Activated T-cell treated with anti-CD3 and anti-CD28 coated beads, Interleukin-2, amount 50 U/mL, for 4 hours (primary cell): ENCODE measurements at regions not wholly inside any gene's neighbourhood (a gene's known extent, or its start where the extent isn't known, plus 50 kb on each side); places are given as distances from the start of the nearest gene placed in this dataset.
"Not testable (repeated sequence)": the region's sequence is repeated elsewhere in the genome, so short reads cannot be mapped to it uniquely, and the experiment has no call there.

ENCODE experiments used
- ATAC-seq, 2 donors: fragments of 200-7000 bp; cut with Tn5 transposase; one replicate each; pipeline ENCODE4 v1.10.0; 2021
- DNase-seq: peaks from one replicate; pipeline ENCODE4 v3.0.0-alpha.2; 2020
- H3K27me3 Mint-ChIP-seq: one replicate; pipeline ENCODE4 v1.8.0; 2021; ENCODE audit warnings: low read depth, mixed read lengths
- H3K36me3 Mint-ChIP-seq: one replicate; pipeline ENCODE4 v1.8.0; 2022; ENCODE audit warnings: mixed read lengths; ENCODE audit not compliant: insufficient read depth
- H3K4me1 Mint-ChIP-seq: one replicate; pipeline ENCODE4 v1.8.0; 2021; ENCODE audit warnings: low read depth, mixed read lengths
- H3K4me3 Mint-ChIP-seq: one replicate; pipeline ENCODE4 v1.8.0; 2021; ENCODE audit warnings: mild to moderate bottlenecking, moderate library complexity, mixed read lengths
- H3K9me3 Mint-ChIP-seq: one replicate; pipeline ENCODE4 v1.8.0; 2021; ENCODE audit warnings: mixed read lengths

DNA sequence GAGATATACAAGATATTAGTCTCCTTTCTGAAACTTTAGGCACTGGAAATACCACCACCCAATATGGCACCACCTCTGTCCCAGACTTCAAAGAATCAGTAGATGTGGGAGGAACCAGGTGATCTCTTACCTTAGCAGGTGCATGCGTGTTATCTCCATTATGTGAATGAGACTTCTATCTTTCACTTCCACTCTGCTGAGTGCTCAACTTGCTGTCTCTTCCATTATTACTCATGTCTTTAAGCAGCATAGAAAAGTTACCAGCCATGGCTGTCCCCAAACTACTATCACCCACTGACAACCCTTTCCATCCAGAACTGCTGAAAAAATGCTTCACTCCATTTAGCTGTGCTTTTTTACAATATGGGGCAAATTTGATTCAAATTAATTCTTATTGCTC lies 101.5 kb upstream of the PRSS1 start:
- DNase-seq (no peak), ATAC-seq (no peak)
- Mint-ChIP-seq H3K36me3 (peaks cover 2% of the 10 kb centered on the region), H3K27me3 (peaks cover 9% of the 10 kb centered on the region), H3K4me3 (no peak overlapping the region), H3K4me1 (peaks cover 6% of the 10 kb centered on the region), H3K9me3 (no peaks in the 10 kb centered on the region)

DNA sequence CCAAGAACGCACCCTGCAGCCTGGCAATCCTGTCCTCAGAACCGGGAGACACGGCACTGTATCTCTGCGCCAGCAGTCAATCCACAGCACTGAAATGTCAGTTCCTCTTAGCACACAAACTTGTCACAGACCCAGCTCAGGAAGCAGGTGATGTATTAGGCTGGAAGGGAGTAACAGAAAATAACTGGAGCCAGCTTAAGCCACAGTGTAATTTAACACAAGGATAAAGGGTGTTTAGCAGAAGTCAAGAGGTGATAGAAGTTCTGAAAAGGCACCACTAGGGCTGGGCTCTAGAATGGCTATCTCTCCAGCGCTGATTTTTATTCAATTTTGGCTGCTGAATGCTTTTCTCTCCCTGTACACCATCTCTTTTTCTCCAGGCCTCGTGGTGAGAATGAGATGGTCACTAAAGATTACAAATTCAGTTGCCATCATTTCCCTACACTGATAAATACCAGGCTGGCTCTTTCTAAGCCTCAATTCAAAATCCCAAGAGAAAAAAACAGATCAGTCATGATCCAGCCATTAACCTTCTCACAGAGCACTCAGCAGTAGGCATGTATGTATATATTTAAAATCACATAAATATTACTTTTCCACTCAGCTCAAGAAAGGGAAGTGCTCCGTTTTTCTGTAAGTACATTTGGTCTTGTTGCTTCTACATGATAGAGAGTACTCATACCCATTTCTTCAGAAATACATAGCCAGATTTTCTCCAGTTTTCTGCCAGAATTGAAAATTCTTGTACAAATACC lies 102.7 kb upstream of the PRSS1 start:
- Mint-ChIP-seq H3K4me3 (peak overlapping the region; percentile 50), H3K9me3 (no peaks in the 10 kb centered on the region), H3K4me1 (peaks cover 8% of the 10 kb centered on the region), H3K36me3 (peaks cover 2% of the 10 kb centered on the region), H3K27me3 (peaks cover 9% of the 10 kb centered on the region)
- DNase-seq (no peak), ATAC-seq (no peak)

GRCh38 chr7:142645777-142646176 lies 103.5 kb upstream of the PRSS1 start:
- Mint-ChIP-seq H3K4me1 (peaks cover 8% of the 10 kb centered on the region), H3K9me3 (no peaks in the 10 kb centered on the region), H3K36me3 (peaks cover 2% of the 10 kb centered on the region), H3K27me3 (peaks cover 9% of the 10 kb centered on the region), H3K4me3 (peak overlapping the region; percentile 50)
- no peak for ATAC-seq
- no peak for DNase-seq

- Mint-ChIP-seq H3K36me3 (peaks cover 2% of the 10 kb centered on the region), H3K9me3 (no peaks in the 10 kb centered on the region), H3K27me3 (peaks cover 9% of the 10 kb centered on the region), H3K4me3 (no peak overlapping the region), H3K4me1 (peaks cover 10% of the 10 kb centered on the region)
- ATAC-seq: no peak
- no peak for DNase-seq
These were observed 107.0 kb upstream of the PRSS1 start for GRCh38 chr7:142642316-142642715.

GRCh38 chr7:142641252-142641651 lies 108.0 kb upstream of the PRSS1 start:
- not testable (repeated sequence) for ATAC-seq, H3K36me3 Mint-ChIP-seq

GRCh38 chr7:142638581-142638980 lies 110.7 kb upstream of the PRSS1 start:
- Mint-ChIP-seq H3K27me3 (peaks cover 6% of the 10 kb centered on the region), H3K36me3 (peaks cover 2% of the 10 kb centered on the region), H3K4me1 (peaks cover 14% of the 10 kb centered on the region), H3K4me3 (no peak overlapping the region), H3K9me3 (no peaks in the 10 kb centered on the region)
- ATAC-seq: no peak
- DNase-seq: no peak

More at GRCh38 chr7:142641252-142641651, 108.0 kb upstream of the PRSS1 start:
- peaks cover 13% of the 10 kb centered on the region for H3K4me1 Mint-ChIP-seq
- not testable (repeated sequence) for H3K9me3 Mint-ChIP-seq, DNase-seq, H3K4me3 Mint-ChIP-seq, H3K27me3 Mint-ChIP-seq

DNA sequence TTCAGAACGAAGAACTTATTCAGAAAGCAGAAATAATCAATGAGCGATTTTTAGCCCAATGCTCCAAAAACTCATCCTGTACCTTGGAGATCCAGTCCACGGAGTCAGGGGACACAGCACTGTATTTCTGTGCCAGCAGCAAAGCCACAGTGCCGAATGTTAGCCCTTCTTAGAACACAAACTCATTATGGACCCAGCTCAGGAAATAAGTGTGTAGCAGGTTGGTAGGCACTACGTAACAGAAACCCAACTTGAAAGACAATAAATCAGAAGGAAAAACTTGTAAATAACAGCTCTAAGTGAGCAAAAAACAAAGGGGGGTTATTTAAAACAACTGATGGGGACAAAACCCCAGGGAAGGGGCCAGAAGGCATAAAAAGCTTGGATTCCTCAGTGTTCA lies 112.0 kb upstream of the PRSS1 start:
- Mint-ChIP-seq H3K4me3 (peak overlapping the region; percentile 88), H3K36me3 (no peaks in the 10 kb centered on the region), H3K27me3 (no peaks in the 10 kb centered on the region), H3K9me3 (no peaks in the 10 kb centered on the region), H3K4me1 (peaks cover 15% of the 10 kb centered on the region)
- DNase-seq (no peak), ATAC-seq (peak; percentile 57 to 58)

- DNase-seq (peak; percentile 34), ATAC-seq (peak; percentile 88)
- Mint-ChIP-seq H3K27me3 (no peaks in the 10 kb centered on the region), H3K9me3 (no peaks in the 10 kb centered on the region), H3K4me1 (peaks cover 17% of the 10 kb centered on the region), H3K4me3 (peak overlapping the region; percentile 88), H3K36me3 (no peaks in the 10 kb centered on the region)
These were observed 112.5 kb upstream of the PRSS1 start for GRCh38 chr7:142636751-142637150.

DNA sequence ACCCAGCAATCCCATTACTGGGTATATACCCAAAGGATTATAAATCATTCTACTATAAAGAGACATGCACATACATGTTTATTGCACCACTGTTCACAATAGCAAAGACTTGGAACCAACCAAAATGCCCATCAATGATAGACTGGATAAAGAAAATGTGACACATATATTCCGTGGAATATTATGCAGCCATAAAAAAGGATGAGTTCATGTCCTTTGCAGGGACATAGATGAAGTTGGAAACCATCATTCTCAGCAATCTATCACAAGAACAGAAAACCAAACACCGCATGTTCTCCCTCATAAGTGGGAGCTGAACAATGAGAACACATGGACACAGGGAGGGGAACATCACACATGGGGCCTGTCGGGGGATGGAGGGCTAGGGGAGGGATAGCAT lies 113.2 kb upstream of the PRSS1 start:
- not testable (repeated sequence) for DNase-seq, ATAC-seq, H3K36me3 Mint-ChIP-seq, H3K4me3 Mint-ChIP-seq, H3K9me3 Mint-ChIP-seq, H3K27me3 Mint-ChIP-seq
- H3K4me1 Mint-ChIP-seq: peaks cover 17% of the 10 kb centered on the region

- Mint-ChIP-seq H3K4me1 (peaks cover 16% of the 10 kb centered on the region), H3K9me3 (no peaks in the 10 kb centered on the region), H3K36me3 (no peaks in the 10 kb centered on the region), H3K4me3 (no peak overlapping the region), H3K27me3 (peaks cover 1% of the 10 kb centered on the region)
- peak; percentile 64 to 66 for ATAC-seq
- peak; percentile 44 for DNase-seq
These were observed 116.8 kb upstream of the PRSS1 start for GRCh38 chr7:142632271-142633134.

DNA sequence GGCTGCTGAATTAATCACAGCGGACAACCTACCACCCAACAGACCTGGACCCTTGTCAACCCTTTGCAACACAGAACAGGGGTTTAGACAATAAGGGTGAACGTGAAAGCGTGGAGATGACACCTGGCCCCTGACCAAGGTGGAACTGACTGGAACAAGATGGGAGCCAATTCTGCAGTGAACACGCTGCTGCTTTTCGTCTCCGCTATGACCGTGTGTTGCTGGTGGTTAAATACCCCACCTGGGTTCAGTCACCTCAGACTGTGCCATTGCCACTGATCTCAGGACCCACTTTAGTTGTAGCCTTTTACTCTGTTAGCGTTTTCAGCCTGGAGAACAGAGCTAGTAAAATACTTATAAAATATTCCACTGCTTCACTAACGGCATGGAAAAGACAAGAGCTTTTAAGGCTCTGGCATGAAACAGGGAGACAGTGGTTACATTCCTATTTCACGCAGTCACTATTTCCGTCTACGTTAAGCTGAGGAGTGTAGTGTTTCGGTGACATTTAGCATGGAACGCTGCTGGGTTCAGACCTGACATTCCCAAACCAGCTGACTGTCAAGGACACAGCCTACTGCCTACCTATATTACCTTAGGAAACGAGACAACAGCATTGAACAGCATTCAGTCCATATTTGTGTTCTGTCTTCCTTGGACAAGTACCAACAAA lies 119.5 kb upstream of the PRSS1 start:
- DNase-seq (no peak), ATAC-seq (no peak)
- Mint-ChIP-seq H3K4me3 (no peak overlapping the region), H3K36me3 (no peaks in the 10 kb centered on the region), H3K27me3 (peaks cover 8% of the 10 kb centered on the region), H3K9me3 (no peaks in the 10 kb centered on the region), H3K4me1 (peaks cover 13% of the 10 kb centered on the region)

DNA sequence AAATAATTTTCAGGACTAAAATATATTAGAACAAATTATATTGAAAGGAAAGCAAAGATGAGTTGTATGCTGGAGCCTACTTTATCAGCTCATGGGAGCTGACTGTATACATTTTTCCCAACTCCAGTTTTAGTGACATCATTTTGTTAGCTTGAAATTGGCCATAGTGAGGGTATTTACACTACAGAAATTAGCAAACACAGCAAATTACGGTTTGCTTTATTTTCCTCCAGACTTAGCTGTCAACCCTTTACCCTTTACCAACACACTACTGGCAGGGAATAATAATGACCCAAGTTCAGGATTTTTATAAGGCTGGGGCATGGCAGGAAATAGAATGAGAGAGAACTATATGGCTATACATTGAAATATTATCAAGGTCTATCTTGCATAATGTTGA lies 120.3 kb upstream of the PRSS1 start:
- no peak overlapping the region for H3K4me3 Mint-ChIP-seq
- DNase-seq (no peak), ATAC-seq (no peak)
- peaks cover 8% of the 10 kb centered on the region for H3K27me3 Mint-ChIP-seq
- H3K4me1 Mint-ChIP-seq: peaks cover 12% of the 10 kb centered on the region
- H3K36me3 Mint-ChIP-seq: no peaks in the 10 kb centered on the region
- H3K9me3 Mint-ChIP-seq: no peaks in the 10 kb centered on the region

DNA sequence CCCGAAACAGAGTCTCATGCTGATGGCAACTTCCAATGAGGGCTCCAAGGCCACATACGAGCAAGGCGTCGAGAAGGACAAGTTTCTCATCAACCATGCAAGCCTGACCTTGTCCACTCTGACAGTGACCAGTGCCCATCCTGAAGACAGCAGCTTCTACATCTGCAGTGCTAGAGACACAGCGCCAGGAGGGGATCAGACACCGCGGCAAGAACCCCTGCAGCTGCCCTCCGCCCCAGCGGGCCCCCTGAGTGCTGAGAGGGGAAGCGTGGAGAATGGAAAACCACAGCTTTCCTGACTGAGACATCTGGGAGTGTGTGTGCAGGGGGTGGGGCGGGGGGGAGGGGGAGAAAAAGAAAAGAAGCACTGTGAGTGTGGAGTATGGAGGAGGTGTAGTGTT lies 122.0 kb upstream of the PRSS1 start:
- peak overlapping the region; percentile 81 for H3K4me3 Mint-ChIP-seq
- not testable (repeated sequence) for H3K36me3 Mint-ChIP-seq, ATAC-seq, H3K27me3 Mint-ChIP-seq, DNase-seq, H3K4me1 Mint-ChIP-seq, H3K9me3 Mint-ChIP-seq

DNA sequence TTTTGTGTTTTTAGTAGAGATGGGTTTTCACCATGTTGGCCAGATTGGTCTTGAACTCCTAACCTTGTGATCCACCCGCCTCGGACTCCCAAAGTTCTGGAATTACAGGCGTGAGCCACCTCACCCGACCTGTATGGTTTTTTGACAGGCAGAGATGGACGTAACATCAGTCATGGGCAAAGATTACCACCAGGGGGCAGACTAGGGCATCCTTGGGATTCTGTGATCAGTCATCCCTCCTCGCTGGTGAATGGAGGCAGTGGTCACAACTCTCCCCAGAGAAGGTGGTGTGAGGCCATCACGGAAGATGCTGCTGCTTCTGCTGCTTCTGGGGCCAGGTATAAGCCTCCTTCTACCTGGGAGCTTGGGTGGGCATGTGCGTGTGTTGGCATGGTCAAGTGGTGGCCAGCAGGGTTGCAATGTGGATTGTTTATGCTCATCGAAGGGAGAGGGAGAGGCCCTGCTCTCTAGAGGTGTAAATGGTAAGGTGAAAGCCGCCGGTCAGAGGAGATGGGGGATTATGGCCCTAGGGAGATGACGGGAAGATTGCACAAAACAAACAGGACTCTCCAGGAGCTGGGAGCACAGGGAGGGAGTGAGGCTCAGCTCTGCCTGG lies 122.7 kb upstream of the PRSS1 start:
- Mint-ChIP-seq H3K9me3 (no peaks in the 10 kb centered on the region), H3K4me1 (peaks cover 5% of the 10 kb centered on the region), H3K36me3 (no peaks in the 10 kb centered on the region), H3K27me3 (peaks cover 8% of the 10 kb centered on the region), H3K4me3 (peak overlapping the region; percentile 81)
- DNase-seq (peak; percentile 71), ATAC-seq (peak; percentile 82 to 92)
